LNCaP clone FGC (cell line): ENCODE measurements at regions not wholly inside any gene's neighbourhood (a gene's known extent, or its start where the extent isn't known, plus 50 kb on each side); places are given as distances from the start of the nearest gene placed in this dataset.
"Not testable (repeated sequence)": the region's sequence is repeated elsewhere in the genome, so short reads cannot be mapped to it uniquely, and the experiment has no call there.

Experiments used
- DNase-seq: peaks from one replicate; pipeline ENCODE4 v3.0.0-alpha.2; 2011; ENCODE audit warnings: low read depth
- H3K4me3 ChIP-seq: 2 replicates; pipeline ENCODE4 v1.5.1; 2011; ENCODE audit warnings: mild to moderate bottlenecking, low read depth, low read length, control low read depth
- TF ChIP-seq, protein P1 (sequence below): IDR thresholded peaks from 2 replicates; pipeline ENCODE4 v1.5.1; 2012; ENCODE audit warnings: mild to moderate bottlenecking; ENCODE audit not compliant: control insufficient read depth, insufficient read depth; ENCODE audit errors: extremely low read depth

DNA sequence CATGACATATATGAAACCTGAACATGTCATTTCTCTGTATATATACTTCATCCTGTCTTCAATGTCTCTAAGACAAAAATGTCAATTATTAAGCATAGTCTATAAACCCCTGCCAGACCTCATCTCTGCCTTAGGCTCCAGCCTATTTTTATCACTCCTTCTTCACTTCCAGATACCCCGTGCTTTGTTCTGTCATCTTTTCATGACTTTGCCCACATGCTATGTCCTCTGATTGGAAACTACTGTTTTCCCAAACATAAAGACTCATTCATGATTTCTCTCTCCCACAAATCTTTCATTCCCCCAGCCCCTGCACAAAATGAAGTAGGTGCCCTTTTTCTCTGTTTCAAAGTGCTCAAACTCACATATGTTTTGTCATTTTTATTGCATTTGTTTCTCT lies 1503.9 kb downstream of the DPP10 start:
- no peak overlapping the region for H3K4me3 ChIP-seq
- DNase-seq, result no peak
- TF ChIP-seq, protein P1, sequence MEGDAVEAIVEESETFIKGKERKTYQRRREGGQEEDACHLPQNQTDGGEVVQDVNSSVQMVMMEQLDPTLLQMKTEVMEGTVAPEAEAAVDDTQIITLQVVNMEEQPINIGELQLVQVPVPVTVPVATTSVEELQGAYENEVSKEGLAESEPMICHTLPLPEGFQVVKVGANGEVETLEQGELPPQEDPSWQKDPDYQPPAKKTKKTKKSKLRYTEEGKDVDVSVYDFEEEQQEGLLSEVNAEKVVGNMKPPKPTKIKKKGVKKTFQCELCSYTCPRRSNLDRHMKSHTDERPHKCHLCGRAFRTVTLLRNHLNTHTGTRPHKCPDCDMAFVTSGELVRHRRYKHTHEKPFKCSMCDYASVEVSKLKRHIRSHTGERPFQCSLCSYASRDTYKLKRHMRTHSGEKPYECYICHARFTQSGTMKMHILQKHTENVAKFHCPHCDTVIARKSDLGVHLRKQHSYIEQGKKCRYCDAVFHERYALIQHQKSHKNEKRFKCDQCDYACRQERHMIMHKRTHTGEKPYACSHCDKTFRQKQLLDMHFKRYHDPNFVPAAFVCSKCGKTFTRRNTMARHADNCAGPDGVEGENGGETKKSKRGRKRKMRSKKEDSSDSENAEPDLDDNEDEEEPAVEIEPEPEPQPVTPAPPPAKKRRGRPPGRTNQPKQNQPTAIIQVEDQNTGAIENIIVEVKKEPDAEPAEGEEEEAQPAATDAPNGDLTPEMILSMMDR, result no peak

DNA sequence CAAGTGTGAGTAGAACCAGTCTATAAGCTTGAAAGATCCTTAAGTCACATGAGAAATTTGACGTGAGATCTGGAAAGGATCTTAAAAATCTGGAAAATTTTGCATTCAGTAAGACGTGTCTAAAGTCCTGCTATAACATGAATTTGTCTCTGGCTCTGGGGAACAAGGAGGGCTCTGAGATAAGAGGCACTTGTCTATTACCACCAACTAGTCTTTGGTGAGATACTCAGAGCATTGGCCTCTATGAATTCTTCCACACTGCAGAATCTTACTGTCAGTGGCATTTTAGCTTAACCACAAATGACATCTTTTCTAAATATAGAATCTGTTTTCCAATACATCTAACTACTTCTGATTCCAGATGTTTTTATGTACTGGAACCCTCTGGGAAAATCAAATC lies 1504.5 kb downstream of the DPP10 start:
- TF ChIP-seq, protein P1, result no peak
- no peak for DNase-seq
- no peak overlapping the region for H3K4me3 ChIP-seq

DNA sequence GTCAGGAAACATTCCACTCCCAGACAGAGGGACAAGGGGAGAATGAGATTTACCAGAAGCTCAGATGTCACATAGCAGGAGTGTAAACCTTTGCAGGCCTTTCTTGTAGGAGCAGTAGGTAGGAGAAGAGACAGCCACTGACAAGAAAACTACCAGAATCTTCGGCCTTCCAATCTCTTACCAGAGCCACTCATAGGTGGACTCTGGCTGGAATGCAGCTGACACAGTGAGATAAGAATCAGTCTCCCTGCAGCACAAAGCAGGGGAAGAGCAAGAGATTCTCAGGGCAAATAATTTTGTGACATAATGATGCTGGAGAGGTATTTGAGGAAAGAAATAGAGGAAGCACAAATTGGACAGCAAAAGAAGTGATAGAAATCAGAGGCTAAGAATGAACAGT lies 1534.5 kb downstream of the DPP10 start:
- no peak for DNase-seq
- H3K4me3 ChIP-seq, result no peak overlapping the region
- TF ChIP-seq, protein P1, result no peak

DNA sequence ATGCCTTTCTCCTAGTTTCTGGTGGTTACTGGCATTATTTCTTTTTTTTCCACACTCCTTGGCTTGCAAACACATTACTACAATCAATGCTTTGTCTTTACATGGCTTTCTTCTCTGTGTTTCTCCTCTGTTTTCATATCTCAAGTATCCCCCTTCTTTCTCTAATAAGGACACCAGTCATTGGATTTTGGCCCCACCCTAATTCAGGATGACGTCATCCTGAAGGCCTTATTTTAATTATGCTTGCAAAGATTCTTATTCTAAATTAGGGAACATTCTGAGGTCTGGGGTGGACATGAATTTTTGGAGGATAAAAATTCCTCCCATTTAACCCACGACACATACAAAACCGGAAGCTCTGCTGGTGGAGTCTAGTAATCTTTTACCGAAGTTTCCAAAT lies 1556.6 kb downstream of the DPP10 start:
- TF ChIP-seq, protein P1, result no peak
- DNase-seq, result no peak

DNA sequence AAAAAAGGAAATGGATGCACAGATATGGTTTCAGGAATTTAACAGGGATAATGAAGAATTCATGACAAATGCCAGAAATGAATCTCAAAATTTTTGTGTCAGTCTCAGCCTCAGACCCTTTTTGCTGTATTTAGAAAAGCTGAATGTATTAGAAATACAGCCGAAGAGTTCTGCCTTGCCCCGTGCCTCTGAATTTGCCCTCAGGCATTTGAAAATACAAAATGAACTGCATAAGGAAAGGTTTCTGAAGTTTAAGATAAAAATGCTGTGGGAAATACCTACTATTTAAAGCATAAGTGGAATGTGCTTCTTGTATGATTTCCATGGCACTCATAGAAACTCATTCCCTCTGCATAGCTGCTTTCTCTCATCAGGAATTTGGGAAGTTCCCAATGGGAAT lies 1580.6 kb downstream of the DPP10 start:
- DNase-seq, result no peak
- TF ChIP-seq, protein P1, result no peak

More for the DNA sequence above, 1556.6 kb downstream of the DPP10 start:
- H3K4me3 ChIP-seq, result no peak overlapping the region

DNA sequence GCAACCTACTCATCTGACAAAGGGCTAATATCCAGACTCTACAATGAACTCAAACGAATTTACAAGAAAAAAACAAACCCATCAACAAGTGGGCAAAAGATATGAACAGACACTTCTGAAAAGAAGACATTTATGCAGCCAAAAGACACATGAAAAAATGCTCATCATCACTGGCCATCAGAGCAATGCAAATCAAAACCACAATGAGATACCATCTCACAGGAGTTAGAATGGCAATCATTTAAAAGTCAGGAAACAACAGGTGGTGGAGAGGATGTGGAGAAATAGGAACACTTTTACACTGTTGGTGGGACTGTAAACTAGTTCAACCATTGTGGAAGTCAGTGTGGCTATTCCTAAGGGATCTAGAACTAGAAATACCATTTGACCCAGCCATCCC lies 1596.3 kb downstream of the DPP10 start:
- H3K4me3 ChIP-seq, DNase-seq: not testable (repeated sequence)

More for the DNA sequence above, 1580.6 kb downstream of the DPP10 start:
- no peak overlapping the region for H3K4me3 ChIP-seq

DNA sequence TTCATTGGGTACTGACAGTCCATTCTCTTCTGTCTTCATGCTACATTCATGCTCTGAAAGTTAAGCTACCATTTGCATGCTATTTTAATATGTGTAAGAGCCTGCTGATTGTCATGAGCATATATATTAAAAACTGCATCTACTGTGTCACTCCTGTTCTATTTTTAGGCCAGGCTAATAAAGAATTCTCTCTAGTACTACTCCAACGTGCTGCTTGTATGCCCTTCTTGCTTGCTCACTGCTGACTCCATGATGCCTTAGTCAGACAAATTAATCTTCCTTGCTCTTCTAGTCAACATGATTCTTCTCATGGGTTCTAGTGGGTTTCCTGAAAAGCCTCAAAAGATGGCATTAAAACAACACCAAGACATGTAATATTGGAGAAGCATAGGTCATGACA lies 1600.1 kb downstream of the DPP10 start:
- TF ChIP-seq, protein P1, result no peak

More for the DNA sequence above, 1600.1 kb downstream of the DPP10 start:
- no peak overlapping the region for H3K4me3 ChIP-seq
- DNase-seq, result no peak
